ENCODE measurements at regions not wholly inside any gene's neighbourhood (a gene's known extent, or its start where the extent isn't known, plus 50 kb on each side); places are given as distances from the start of the nearest gene placed in this dataset.
"Not testable (repeated sequence)": the region's sequence is repeated elsewhere in the genome, so short reads cannot be mapped to it uniquely, and the experiment has no call there.

- not testable (repeated sequence) for H2AK5ac ChIP-seq (ENCODE audit: low read length, severe bottlenecking); H2BK120ac ChIP-seq (ENCODE audit: low read depth, low read length); H3K79me1 ChIP-seq (replicated peaks; ENCODE audit: low read length, poor library complexity, severe bottlenecking); H4K91ac ChIP-seq (ENCODE audit: low read length); H3K4me2 ChIP-seq (ENCODE audit: low read length, poor library complexity, severe bottlenecking); H3K36me3 ChIP-seq (ENCODE audit: control insufficient read depth in 1 of 2, insufficient read depth in 2 of 2, low read depth in 1 of 2, low read length in 2 of 2); H3K18ac ChIP-seq (ENCODE audit: low read depth in 1 of 2, low read length in 2 of 2); H3K9ac ChIP-seq (ENCODE audit: low read length); H2BK15ac ChIP-seq (ENCODE audit: low read depth, poor library complexity, severe bottlenecking); H3K27ac ChIP-seq (ENCODE audit: low read length, poor library complexity, severe bottlenecking); H3K4me1 ChIP-seq (ENCODE audit: control insufficient read depth, insufficient read depth, low read depth, low read length); H2BK12ac ChIP-seq (ENCODE audit: low read length in 2 of 2); H2AFZ ChIP-seq (ENCODE audit: low read depth, low read length); H3K14ac ChIP-seq (ENCODE audit: low read length in 2 of 2); DNase-seq; H3K4me3 ChIP-seq (ENCODE audit: insufficient read depth in 1 of 2, low read depth in 1 of 2, low read length in 2 of 2); H3K23ac ChIP-seq (ENCODE audit: low read length in 2 of 2); H4K8ac ChIP-seq (ENCODE audit: low read length); H3K27me3 ChIP-seq (ENCODE audit: control insufficient read depth in 1 of 2, insufficient read depth in 1 of 2, low read length in 2 of 2); H3K4ac ChIP-seq (ENCODE audit: low read depth in 1 of 2, low read length in 2 of 2); H2BK5ac ChIP-seq (ENCODE audit: low read depth, low read length, poor library complexity, severe bottlenecking)
- WGBS = 84% methylated on average over 5 of the region's 5 CpGs
- peaks cover 13% of the 10 kb centered on the region for H3K9me3 ChIP-seq (ENCODE audit: control insufficient read depth, low read length)
Observed at GRCh38 chr4:173618648-173619047, 88.6 kb upstream of the HAND2 start.

- no peak overlapping the region for H4K8ac ChIP-seq (ENCODE audit: low read length)
- H3K27me3 ChIP-seq (ENCODE audit: control insufficient read depth in 1 of 2, insufficient read depth in 1 of 2, low read length in 2 of 2) = no peaks in the 10 kb centered on the region
- no peak overlapping the region for H2BK12ac ChIP-seq (ENCODE audit: low read length in 2 of 2)
- no peak overlapping the region for H3K27ac ChIP-seq (ENCODE audit: low read length, poor library complexity, severe bottlenecking)
- no peaks in the 10 kb centered on the region for H3K9me3 ChIP-seq (ENCODE audit: control insufficient read depth, low read length)
- H2AK5ac ChIP-seq (ENCODE audit: low read length, severe bottlenecking) = no peak overlapping the region
- H3K4me3 ChIP-seq (ENCODE audit: insufficient read depth in 1 of 2, low read depth in 1 of 2, low read length in 2 of 2) = no peak overlapping the region
- no peak overlapping the region for H2BK120ac ChIP-seq (ENCODE audit: low read depth, low read length)
- no peaks in the 10 kb centered on the region for H3K79me1 ChIP-seq (replicated peaks; ENCODE audit: low read length, poor library complexity, severe bottlenecking)
- no peak overlapping the region for H3K23ac ChIP-seq (ENCODE audit: low read length in 2 of 2)
- no peak overlapping the region for H3K9ac ChIP-seq (ENCODE audit: low read length)
- peak overlapping the region; percentile 53 for H2AFZ ChIP-seq (ENCODE audit: low read depth, low read length)
- no peak overlapping the region for H3K18ac ChIP-seq (ENCODE audit: low read depth in 1 of 2, low read length in 2 of 2)
- no peaks in the 10 kb centered on the region for H3K36me3 ChIP-seq (ENCODE audit: control insufficient read depth in 1 of 2, insufficient read depth in 2 of 2, low read depth in 1 of 2, low read length in 2 of 2)
- H2BK5ac ChIP-seq (ENCODE audit: low read depth, low read length, poor library complexity, severe bottlenecking) = no peak overlapping the region
- H3K14ac ChIP-seq (ENCODE audit: low read length in 2 of 2) = no peak overlapping the region
- H3K4me1 ChIP-seq (ENCODE audit: control insufficient read depth, insufficient read depth, low read depth, low read length) = no peaks in the 10 kb centered on the region
- no peak overlapping the region for H3K4ac ChIP-seq (ENCODE audit: low read depth in 1 of 2, low read length in 2 of 2)
- WGBS = 85% methylated on average over 2 of the region's 2 CpGs
- no peak overlapping the region for H2BK15ac ChIP-seq (ENCODE audit: low read depth, poor library complexity, severe bottlenecking)
- no peak overlapping the region for H4K91ac ChIP-seq (ENCODE audit: low read length)
- DNase-seq = no peak
- no peak overlapping the region for H3K4me2 ChIP-seq (ENCODE audit: low read length, poor library complexity, severe bottlenecking)
Observed at GRCh38 chr4:173609158-173609557, 79.1 kb upstream of the HAND2 start.

- H3K14ac ChIP-seq (ENCODE audit: low read length in 2 of 2); H3K23ac ChIP-seq (ENCODE audit: low read length in 2 of 2); H3K4ac ChIP-seq (ENCODE audit: low read depth in 1 of 2, low read length in 2 of 2); H3K4me2 ChIP-seq (ENCODE audit: low read length, poor library complexity, severe bottlenecking); DNase-seq; H3K9me3 ChIP-seq (ENCODE audit: control insufficient read depth, low read length); H3K27me3 ChIP-seq (ENCODE audit: control insufficient read depth in 1 of 2, insufficient read depth in 1 of 2, low read length in 2 of 2); H3K4me3 ChIP-seq (ENCODE audit: insufficient read depth in 1 of 2, low read depth in 1 of 2, low read length in 2 of 2); H3K27ac ChIP-seq (ENCODE audit: low read length, poor library complexity, severe bottlenecking); H2AK5ac ChIP-seq (ENCODE audit: low read length, severe bottlenecking); H3K36me3 ChIP-seq (ENCODE audit: control insufficient read depth in 1 of 2, insufficient read depth in 2 of 2, low read depth in 1 of 2, low read length in 2 of 2); H3K79me1 ChIP-seq (replicated peaks; ENCODE audit: low read length, poor library complexity, severe bottlenecking); H2BK120ac ChIP-seq (ENCODE audit: low read depth, low read length); H2BK5ac ChIP-seq (ENCODE audit: low read depth, low read length, poor library complexity, severe bottlenecking); H3K9ac ChIP-seq (ENCODE audit: low read length); H4K91ac ChIP-seq (ENCODE audit: low read length); H2BK12ac ChIP-seq (ENCODE audit: low read length in 2 of 2); H3K4me1 ChIP-seq (ENCODE audit: control insufficient read depth, insufficient read depth, low read depth, low read length); H2BK15ac ChIP-seq (ENCODE audit: low read depth, poor library complexity, severe bottlenecking): not testable (repeated sequence)
- 39% methylated on average over 15 of the region's 15 CpGs for WGBS
- Histone ChIP-seq H3K18ac (ENCODE audit: low read depth in 1 of 2, low read length in 2 of 2) (peak overlapping the region in 1 of 2 experiments; percentile 34), H4K8ac (ENCODE audit: low read length) (peak overlapping the region; percentile 12), H2AFZ (ENCODE audit: low read depth, low read length) (peak overlapping the region; percentile 53)
Observed at GRCh38 chr4:173608632-173609031, 78.6 kb upstream of the HAND2 start.

- Histone ChIP-seq H3K27ac (ENCODE audit: low read length, poor library complexity, severe bottlenecking) (no peak overlapping the region), H2BK5ac (ENCODE audit: low read depth, low read length, poor library complexity, severe bottlenecking) (no peak overlapping the region), H3K27me3 (ENCODE audit: control insufficient read depth in 1 of 2, insufficient read depth in 1 of 2, low read length in 2 of 2) (no peaks in the 10 kb centered on the region), H3K18ac (ENCODE audit: low read depth in 1 of 2, low read length in 2 of 2) (no peak overlapping the region), H3K79me1 (replicated peaks; ENCODE audit: low read length, poor library complexity, severe bottlenecking) (no peaks in the 10 kb centered on the region), H3K4me2 (ENCODE audit: low read length, poor library complexity, severe bottlenecking) (no peak overlapping the region), H2AK5ac (ENCODE audit: low read length, severe bottlenecking) (no peak overlapping the region), H4K91ac (ENCODE audit: low read length) (no peak overlapping the region), H2BK120ac (ENCODE audit: low read depth, low read length) (no peak overlapping the region), H3K23ac (ENCODE audit: low read length in 2 of 2) (no peak overlapping the region), H2BK12ac (ENCODE audit: low read length in 2 of 2) (no peak overlapping the region), H2BK15ac (ENCODE audit: low read depth, poor library complexity, severe bottlenecking) (no peak overlapping the region), H3K9me3 (ENCODE audit: control insufficient read depth, low read length) (no peaks in the 10 kb centered on the region), H3K4me1 (ENCODE audit: control insufficient read depth, insufficient read depth, low read depth, low read length) (no peaks in the 10 kb centered on the region), H3K14ac (ENCODE audit: low read length in 2 of 2) (no peak overlapping the region), H3K4ac (ENCODE audit: low read depth in 1 of 2, low read length in 2 of 2) (no peak overlapping the region), H3K9ac (ENCODE audit: low read length) (no peak overlapping the region), H3K36me3 (ENCODE audit: control insufficient read depth in 1 of 2, insufficient read depth in 2 of 2, low read depth in 1 of 2, low read length in 2 of 2) (no peaks in the 10 kb centered on the region), H2AFZ (ENCODE audit: low read depth, low read length) (no peak overlapping the region), H4K8ac (ENCODE audit: low read length) (no peak overlapping the region), H3K4me3 (ENCODE audit: insufficient read depth in 1 of 2, low read depth in 1 of 2, low read length in 2 of 2) (no peak overlapping the region)
- DNase-seq = no peak
- WGBS = 100% methylated on average over 3 of the region's 3 CpGs
Observed at GRCh38 chr4:173591760-173592159, 61.7 kb upstream of the HAND2 start.

Data from mesenchymal stem cell (in vitro differentiated cells and primary cell).